Iris pigment epithelial cell (primary cell): ENCODE measurements at regions not wholly inside any gene's neighbourhood (a gene's known extent, or its start where the extent isn't known, plus 50 kb on each side); places are given as distances from the start of the nearest gene placed in this dataset.

Experiments used
- DNase-seq: peaks from one replicate; pipeline ENCODE4 v3.0.0-alpha.2; 2011; ENCODE audit warnings: low read depth

DNA sequence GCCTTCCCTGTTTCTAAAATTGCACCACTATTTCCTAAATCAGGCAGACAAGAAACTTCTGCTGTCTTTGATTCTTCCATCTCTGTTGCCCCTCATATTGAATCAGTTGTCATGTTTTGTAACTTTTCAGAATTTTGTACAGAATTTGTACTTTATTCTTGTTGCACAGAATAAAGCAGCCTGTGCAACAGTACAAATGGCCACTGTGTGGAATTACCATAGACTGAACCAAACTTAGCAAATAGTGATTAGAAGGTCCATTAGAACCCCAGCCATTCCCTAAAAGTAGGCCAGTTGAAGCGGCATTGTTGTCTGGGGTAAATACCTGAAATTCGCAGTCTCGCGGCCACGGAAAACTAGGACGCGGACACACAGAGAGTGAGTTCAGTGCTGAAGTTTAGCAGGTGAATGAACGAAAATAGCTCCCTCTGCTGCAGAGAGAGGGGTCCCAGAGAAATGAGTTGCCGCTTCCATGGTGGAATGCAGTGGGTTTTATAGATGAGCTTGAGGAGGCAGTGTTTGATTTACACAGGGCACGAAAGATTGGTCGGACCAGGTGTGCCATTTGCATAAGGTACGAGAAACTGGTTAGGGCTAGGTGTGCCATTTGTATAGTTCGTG lies 71.8 kb downstream of the C4orf33 start:
- DNase-seq: no peak

DNA sequence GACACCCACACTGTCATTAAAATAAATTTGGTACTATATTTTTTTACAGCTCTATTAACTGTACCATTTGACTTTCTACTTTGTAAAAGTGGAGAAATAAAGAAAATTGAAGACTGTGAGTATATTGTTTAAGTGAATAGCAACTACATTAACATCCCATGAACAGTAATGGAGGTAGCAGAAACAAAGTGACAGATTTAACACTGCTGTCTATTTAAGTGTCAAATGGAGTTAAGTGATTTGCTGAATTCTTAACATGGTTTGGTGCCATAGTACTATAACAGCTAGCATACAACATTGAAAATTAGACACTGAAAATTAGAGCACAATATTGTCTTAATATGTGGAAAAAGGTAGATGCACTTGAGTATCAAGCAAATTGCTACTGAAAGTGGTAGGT lies 76.2 kb downstream of the C4orf33 start:
- DNase-seq: no peak

DNA sequence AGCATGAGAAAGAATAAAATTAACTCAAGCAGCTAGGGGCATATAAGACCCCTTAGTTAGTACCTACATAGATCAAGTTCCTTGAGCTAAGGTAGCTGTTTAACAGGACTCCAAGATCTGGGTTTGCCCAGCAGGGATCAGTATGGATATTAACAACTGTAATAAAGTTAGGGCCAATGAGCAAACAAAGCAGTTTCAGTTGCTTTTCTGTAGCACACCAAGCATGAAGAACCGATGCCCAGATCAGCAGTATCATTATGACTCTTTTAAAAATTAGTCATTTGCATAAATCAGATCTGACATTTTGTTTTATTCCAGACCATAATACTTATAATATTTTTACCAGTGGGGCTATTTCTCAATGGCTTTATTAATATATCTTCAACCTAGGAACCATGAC lies 80.9 kb downstream of the C4orf33 start:
- no peak for DNase-seq

DNA sequence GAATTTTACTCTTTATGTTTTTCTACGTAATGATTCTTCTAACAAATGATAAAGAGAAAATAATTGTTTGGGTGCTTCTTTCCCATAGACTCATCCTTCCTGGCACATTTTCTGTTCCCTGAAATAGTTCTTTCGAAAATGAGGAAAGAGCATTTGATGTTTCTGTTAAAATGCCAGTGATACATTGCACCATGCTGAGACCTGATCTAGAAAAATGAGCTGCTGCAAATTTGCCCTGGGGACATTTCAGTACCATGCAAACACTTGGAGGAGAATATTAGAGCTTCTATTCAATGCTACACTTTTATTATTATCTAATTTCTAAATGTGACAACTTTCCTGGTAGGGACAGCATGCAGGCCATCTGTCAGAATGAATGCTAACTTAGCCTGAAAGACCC lies 83.3 kb downstream of the C4orf33 start:
- DNase-seq: no peak

DNA sequence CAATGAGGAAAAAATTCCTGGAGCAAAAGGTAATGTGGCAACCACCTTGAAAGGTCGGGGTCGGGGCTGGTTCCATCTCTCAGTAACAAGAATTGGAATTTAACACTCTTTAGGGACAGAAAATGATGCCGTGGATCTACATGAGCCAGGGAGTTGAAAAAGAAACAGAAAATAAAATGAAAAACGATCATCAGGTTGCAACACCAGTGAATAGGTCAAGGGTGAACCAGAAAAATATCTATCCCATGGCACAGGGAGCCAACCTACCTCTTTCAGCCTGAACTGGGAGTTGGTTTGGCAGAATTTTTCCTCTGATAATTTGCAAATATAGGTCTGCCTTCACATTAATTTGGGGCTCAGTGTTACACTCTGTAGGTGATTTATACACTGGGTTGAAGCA lies 93.7 kb downstream of the C4orf33 start:
- DNase-seq: no peak

DNA sequence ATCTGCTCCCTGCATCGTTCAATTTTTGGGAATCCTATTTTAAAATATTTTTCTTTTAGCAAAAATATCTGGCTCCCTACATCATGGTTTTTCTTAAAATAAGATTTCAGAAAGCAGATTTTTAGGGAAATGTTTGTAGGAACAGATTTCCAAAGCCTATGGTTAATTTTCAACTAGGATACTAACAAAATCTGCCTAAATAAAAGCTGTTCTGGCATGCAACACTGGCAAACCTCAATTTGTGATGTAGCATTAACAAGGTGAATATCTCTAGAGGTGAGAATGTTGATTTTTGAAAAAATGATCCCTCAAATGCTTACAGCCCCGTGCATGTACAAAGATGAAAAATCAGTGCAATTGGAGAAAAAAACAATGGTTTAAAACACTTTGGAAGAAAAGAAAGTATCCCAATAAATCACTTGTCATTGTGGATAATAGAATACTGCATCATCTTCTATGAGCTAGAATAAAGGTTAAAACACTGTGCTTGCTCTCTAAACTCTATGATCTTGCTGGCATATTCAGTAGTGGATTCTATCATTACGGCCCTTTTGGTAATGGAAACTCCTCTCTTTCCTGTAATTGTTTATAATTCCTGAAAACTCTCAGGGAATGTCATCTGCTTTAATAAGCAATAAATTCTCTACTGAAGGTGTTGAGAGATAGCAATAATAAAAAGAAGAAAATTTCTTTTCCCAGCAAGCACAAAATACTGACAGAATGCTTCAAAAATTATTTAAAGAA lies 97.6 kb downstream of the C4orf33 start:
- DNase-seq: no peak

DNA sequence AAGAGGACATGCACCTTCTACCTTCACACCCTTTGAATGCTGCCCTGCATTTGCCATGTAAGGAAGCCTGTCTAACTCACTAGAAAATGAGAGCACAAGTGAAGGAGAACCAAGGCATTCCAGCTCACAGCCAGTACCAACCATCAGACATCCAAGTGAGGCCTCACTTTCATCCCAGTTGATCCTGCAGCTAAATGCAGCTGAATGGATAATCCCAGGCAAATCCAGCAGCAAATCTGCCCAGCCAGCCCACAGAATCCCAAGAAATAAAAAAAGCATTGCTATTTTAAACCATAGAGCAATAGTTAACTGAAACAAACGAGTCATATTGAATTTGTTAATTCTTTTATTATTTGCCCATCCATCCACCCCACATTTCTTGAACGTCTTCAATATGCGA lies 112.5 kb downstream of the C4orf33 start:
- DNase-seq: no peak

DNA sequence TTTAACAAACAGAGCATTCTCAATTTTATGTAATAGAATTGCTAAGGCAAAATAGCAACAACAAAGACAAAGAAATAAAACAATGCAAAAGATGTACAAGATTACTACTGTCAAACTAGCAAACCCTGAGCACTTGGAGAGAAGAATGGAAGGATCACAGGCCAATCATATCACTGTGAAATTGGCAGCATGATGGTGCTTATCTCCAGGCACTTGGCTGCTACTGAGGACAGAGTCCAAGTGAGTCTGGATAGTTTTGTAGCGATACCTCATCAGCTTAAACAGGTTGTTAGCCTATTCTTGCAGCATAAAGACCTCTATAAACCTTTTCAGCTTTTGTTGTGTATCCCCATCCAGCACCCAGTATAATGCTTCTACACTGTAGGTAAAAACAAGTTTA lies 117.7 kb downstream of the C4orf33 start:
- no peak for DNase-seq

DNA sequence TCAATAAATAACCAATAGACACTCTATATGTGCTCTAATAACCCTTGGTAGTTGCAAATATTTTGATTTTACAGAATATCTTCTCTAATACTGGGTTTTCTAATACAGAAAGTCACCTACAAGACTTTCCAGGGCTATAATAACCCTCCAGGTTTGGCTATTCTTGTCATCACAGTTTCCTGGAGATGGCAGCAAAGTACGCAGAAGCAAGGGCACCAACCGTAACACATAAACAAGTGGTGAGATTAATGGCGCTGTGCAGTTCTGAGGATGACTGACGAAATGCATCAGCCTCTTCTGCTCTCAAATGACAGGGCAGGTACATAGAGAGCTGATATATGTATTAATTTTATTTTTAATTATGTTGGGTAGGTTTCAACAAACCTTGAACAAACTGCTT lies 122.4 kb downstream of the C4orf33 start:
- DNase-seq: peak; percentile 22

DNA sequence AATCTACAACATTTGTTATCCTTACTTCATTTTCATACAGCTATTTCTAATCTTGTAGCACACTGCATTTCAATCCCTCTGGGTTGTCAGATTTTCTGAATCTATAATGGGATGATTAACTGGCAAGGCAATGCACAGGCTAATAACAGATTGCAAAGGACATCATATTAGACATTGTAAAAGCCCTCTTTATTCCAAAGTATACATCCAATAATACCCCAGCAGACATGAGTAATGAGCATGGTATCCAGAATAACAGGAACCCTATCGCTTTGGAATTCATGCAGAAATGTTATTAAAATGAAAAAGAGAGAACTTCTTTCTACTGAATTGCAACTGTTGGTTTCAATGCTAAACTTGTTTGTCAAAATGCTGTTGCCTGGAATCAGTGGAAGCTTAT lies 122.9 kb downstream of the C4orf33 start:
- DNase-seq: peak; percentile 51

DNA sequence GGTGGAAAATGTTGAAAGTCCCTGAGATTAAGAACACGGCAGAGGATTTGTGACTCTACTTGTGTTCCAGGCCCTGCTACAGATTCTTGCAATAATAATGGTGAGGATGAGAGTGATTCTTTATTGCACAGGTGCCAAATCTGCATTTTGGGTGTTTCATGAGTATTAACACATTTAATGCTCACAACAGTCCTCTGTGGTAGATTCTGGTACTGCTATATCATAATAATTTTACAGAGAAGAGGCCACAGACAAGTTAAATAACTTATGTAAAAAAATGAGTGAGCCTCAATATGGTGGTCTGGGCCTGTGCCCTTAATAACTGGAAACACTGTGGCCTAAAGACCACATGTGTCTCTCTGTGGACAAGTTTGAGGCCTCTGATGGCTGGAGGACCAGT lies 124.3 kb downstream of the C4orf33 start:
- no peak for DNase-seq

DNA sequence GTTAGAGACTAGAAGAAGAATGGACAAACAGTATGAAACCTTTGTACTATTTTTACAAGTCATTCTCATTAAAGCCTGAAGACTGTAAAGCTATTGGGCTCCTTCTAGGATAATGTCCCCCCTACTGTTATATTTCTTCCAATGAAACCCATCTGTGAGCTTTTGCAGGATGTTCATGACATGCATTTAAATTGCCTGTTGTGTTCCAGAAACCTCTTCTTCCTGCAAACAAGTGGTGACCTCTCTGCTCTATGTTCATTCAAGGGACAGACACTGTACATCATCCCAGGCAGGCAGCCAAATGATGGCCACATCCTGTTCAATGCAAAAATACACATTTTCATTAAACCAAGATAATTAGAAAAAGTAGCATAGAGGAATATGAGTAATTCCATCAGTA lies 128.0 kb downstream of the C4orf33 start:
- no peak for DNase-seq

DNA sequence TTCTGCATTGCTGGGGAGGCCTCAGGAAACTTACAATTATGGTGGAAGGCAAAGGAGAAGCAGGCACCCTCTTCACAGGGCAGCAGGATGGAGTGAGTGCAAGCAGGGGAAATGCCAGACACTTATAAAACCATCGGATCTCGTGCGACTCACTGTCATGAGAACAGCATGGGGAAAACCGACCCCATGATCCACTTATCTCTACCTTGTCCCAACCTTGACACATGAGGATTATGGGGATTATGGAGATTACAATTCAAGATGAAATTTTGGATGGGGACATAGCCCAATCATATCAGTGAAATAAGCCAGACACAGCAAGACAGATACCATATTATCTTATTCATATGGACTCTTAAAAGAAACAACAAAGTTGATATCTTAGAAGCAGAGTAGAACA lies 134.9 kb downstream of the C4orf33 start:
- no peak for DNase-seq

DNA sequence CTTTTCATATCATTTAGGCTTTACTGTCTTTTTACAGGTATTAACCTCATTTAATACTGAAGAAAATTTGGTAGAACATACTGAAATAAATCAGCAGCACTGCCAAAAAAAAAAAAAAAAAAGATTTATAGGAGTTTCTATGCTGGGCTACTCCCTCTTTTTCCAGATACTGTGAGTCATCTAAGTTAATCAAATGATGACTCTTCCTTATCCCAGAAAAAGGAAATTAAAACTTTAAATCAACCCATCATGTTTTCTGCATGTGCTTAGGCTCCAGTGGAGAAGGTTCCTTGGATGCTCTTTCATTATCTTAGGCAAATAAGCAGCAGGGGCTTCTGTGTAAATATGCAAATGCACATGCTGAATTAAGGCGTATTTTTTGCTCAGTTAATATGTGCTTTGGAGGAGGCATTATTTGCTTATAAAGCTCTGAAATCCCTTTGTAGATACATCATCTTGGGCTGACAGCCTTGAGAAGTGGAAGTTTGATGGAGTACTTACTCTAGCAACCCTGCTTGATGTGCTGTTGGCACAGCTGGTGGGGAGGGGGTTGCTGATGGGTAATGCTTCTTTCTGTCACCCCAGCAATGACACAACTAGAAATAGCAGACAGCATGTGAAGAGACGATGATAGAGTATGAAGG lies 136.1 kb downstream of the C4orf33 start:
- no peak for DNase-seq

DNA sequence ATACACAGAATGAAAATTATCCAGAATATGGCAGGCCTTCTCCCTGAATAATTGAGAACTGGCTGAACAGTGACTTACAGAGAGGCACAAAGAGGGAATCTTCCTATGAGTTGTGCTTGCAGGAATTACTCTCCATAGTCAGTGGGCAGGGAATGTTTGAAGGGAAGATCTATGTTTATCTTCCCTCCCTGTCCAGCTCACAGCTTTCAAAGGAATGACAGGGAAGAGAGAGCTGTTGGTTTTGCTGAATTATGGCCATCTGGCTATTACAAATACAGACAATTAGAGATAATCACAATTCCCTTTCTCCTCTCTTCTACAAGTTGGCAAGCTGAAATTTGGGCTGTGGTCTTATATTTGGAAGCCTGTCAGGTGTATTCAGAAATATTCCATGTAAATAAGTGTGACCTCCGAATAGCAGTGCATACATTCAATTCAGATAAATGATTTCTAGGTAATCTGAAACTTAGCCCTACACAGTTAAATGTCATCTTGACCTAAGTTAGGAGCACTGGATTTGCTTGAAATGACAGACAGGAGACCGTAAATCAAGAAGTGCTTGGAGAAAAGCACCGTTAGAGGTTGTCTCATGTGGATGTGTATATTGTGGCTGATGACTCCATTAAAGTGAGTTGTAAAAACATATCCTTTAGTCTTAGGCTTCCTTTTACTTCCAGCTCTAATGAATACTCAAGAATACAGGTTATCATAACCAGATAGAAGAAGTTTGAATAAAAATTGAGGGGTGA lies 136.8 kb downstream of the C4orf33 start:
- no peak for DNase-seq

DNA sequence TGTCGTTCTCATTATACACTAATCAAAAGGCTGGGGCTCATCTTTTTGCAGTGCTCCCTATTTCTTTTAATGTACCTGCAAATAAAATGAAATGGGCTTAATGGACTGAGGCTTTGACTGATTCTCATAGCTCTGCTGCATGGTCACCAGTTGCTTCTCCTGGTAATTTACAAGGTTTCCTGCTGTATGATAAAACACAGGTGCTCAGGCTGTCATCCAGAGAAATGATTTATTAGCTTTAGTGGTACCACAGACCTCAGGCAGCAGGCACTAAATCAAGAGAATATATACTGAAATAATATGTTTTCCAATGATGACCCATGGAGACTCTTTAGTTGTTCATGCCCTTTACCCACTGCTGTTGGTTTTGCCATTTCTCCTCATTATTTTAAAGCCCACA lies 137.7 kb downstream of the C4orf33 start:
- no peak for DNase-seq

DNA sequence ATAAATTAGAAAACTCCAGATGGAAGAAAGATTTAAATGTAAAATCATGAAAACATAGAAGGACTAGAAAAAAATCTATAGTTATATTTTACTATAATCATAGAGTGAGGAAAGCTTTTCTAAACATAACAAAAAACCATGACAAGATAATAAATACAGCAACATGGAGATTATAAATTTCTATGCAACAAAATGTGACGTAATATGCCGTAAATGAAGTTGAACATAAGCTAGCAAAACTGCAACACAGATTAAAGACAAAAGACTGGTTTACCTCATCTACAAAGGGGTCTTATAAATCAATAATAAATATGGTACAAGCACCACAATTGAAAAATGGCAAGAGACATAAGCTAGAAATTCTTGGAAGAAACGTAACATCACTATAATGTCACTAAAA lies 140.4 kb downstream of the C4orf33 start:
- no peak for DNase-seq

DNA sequence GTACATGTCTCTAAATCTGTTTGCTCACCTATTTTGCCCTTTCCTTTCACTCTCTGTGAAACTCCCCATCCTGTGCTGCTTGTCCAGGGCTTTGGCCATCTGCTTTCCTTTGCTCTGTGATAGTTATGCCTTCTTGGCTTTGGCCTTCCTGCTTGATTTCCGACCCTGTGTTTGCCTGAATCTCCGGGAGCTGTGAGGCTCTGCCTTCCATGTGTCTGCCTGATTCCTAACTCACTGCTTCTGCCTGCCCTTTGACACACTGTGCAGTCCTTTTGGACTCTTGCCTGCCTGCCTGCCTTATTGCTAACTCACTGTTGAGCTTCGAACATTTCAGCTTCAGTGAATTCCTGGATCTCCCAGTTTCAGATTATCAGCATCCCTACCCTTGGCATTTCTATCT lies 143.1 kb downstream of the C4orf33 start:
- peak; percentile 38 for DNase-seq

DNA sequence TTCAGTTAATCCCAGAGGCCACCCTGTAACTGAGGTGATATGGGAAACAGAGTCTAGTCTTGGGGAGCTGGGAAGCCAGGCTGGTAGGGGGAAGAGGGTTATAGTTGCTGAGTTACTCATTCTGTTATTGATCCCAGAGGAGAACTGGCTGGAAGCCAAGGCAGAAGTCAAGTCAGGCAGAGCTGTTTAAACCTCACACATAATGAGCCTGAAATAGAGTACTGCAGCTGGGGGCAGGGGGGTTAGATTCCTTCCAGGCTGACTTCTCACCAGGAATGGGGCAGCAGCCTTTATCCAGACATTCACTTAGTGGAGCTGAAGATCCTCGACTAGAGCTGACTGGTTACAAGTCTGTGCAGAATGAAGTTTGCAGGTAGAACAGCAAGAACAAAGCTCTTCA lies 144.9 kb downstream of the C4orf33 start:
- peak; percentile 27 for DNase-seq

DNA sequence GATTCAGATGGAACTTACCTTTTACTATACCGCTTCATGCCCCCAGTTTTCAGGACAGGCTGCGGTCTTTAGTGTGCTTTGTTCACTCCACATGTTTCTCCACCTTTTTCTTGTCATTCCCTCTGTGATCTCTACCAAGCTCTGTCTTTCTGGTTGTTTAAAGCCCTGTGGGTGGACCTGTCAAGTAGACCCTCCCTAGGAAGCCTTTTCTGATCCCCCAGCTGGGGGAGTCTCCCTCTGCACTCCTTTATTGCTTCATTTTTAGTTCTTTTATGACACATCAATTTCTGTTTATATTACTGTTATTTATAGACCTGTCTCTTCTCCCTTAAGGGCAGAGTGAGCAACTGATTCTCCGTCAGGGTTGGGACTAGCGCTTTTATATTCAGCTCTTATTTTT lies 150.2 kb downstream of the C4orf33 start:
- DNase-seq: no peak

DNA sequence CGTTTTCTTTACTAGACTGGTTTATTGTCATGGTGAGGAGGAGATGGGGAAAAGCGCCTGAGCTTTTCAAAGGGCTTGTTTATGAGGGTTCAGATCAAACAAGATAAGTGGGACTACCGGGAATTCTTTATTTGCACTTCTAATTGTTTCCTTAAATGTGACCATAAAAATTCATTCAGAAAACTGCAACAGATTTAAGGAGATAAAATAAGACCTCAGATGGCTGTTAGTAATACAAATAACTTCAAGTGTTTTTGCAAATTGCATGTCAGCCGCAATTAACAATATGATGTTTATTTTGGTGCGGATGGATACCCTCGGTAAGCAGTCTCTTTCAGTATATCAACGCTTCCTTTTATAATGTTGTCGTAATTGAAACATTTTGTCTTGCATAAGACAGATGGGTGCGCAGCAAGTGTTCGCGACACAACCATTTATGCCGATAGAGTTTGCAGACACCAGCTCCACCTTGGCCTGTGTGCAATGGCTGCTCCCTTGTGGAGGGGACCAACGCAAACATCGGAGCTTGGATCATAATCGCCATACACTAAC lies 151.0 kb downstream of the C4orf33 start:
- no peak for DNase-seq

DNA sequence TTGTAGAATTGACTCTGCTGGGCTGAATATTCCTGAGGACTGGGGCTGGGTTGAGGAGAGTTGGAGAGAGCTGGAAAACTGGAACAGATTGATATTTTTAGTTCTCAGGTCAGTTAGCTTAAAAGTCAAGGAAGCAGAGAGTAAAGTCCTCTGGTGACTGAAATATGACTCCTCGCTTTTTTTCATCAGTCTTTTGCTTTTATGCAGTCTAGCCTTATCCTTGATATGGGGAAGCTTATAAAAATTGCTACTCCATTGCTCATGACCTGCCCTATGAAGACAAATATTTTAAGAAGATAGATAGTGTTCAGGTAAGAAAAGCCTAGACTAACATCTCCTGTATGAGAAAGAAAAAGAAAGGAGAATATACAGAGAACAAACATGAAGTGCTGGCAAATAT lies 152.7 kb downstream of the C4orf33 start:
- DNase-seq: no peak

DNA sequence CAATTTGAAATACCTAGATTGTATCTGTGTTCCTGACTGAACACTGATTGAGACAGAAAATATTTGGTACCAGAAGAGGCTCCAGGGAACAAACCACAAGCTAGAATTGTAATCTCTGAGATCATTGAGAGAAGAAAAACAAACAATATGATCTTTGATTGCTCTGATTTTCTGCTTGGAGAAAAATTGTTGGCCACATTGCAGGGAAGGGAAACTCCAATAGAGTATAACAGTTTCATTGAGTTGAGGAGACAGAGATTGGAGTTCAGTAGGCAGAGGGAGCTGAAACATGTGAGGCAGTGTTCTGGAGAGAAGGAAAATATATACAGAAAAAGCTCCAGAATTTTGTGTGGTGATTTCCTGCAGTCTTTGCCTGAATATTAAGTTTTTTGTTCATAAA lies 158.2 kb downstream of the C4orf33 start:
- DNase-seq: peak; percentile 44
